ENCODE measurements at regions not wholly inside any gene's neighbourhood (a gene's known extent, or its start where the extent isn't known, plus 50 kb on each side); places are given as distances from the start of the nearest gene placed in this dataset.
A peak's percentile ranks its signal among the peaks of the same experiment; 100 is the strongest.

DNA sequence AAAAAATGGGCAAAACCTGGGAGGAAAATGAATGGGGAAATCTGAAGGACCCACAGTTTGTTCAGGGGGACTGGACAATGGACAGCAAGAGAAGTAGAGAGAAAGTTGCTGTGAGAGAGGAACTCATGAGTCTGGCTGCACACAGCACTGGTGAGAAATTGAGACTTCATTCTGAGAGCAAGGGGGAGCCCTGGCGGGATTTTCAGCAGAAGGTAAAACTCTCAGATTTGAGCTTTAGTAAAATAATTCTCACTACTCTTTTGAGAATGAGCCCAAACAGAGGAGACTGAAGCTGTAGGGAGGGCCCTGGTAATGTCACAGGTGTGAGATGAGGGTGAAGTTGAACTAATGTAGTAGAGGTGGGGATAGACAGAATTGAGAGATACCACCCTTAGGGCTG, 438.6 kb downstream of the OMA1 start:
- H3K4me3 ChIP-seq (ENCODE audit: low read length in 3 of 3) = no peak overlapping the region
- H3K36me3 ChIP-seq (ENCODE audit: control insufficient read depth in 2 of 3, insufficient read depth in 3 of 3, low read length in 3 of 3) = no peaks in the 10 kb centered on the region
- no peaks in the 10 kb centered on the region for H3K27me3 ChIP-seq (ENCODE audit: control insufficient read depth, insufficient read depth, low read length)
- intact Hi-C loops (cut with DNase I) = no loop called here
- H3K27ac ChIP-seq (ENCODE audit: low read depth in 2 of 2, low read length in 2 of 2) = no peak overlapping the region
- TF ChIP-seq, protein P1, sequence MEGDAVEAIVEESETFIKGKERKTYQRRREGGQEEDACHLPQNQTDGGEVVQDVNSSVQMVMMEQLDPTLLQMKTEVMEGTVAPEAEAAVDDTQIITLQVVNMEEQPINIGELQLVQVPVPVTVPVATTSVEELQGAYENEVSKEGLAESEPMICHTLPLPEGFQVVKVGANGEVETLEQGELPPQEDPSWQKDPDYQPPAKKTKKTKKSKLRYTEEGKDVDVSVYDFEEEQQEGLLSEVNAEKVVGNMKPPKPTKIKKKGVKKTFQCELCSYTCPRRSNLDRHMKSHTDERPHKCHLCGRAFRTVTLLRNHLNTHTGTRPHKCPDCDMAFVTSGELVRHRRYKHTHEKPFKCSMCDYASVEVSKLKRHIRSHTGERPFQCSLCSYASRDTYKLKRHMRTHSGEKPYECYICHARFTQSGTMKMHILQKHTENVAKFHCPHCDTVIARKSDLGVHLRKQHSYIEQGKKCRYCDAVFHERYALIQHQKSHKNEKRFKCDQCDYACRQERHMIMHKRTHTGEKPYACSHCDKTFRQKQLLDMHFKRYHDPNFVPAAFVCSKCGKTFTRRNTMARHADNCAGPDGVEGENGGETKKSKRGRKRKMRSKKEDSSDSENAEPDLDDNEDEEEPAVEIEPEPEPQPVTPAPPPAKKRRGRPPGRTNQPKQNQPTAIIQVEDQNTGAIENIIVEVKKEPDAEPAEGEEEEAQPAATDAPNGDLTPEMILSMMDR (IDR thresholded peaks at IDR 0.05; ENCODE audit: borderline replicate concordance, extremely low read depth, insufficient read depth) = no peak
- FAIRE-seq (no peak), DNase-seq (no peak)
- H3K4me1 ChIP-seq (ENCODE audit: control insufficient read depth in 2 of 3, insufficient read depth in 2 of 3, low read depth in 1 of 3, low read length in 3 of 3) = no peaks in the 10 kb centered on the region
- no peaks in the 10 kb centered on the region for H3K9me3 ChIP-seq (ENCODE audit: control insufficient read depth in 2 of 3, insufficient read depth in 1 of 3, low read length in 3 of 3)
- H3K9ac ChIP-seq (ENCODE audit: low read length in 3 of 3) = no peak overlapping the region

DNA sequence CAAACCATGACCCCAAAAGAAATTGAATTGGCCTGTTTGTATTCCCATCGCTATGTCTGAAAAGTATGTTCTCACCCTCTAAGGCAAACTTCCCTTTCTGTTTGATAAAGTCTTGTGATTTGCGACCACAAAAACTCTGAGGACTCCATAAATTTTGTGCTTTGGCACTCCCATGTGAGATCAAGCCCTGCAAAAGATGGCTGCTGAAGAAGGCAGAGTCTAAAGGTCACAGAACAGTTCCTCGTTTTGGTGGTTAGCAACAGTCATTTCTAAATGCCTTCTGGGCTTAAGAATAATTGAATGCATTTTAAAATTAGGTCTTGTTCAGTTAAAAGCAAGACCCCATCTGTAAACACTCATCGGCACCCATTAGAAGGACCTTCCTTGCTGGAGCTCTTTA, 441.6 kb downstream of the OMA1 start:
- Histone ChIP-seq H3K9ac (ENCODE audit: low read length in 3 of 3) (no peak overlapping the region), H3K9me3 (ENCODE audit: control insufficient read depth in 2 of 3, insufficient read depth in 1 of 3, low read length in 3 of 3) (no peaks in the 10 kb centered on the region), H3K36me3 (ENCODE audit: control insufficient read depth in 2 of 3, insufficient read depth in 3 of 3, low read length in 3 of 3) (no peaks in the 10 kb centered on the region), H3K4me3 (ENCODE audit: low read length in 3 of 3) (no peak overlapping the region), H3K27me3 (ENCODE audit: control insufficient read depth, insufficient read depth, low read length) (no peaks in the 10 kb centered on the region), H3K4me1 (ENCODE audit: control insufficient read depth in 2 of 3, insufficient read depth in 2 of 3, low read depth in 1 of 3, low read length in 3 of 3) (no peaks in the 10 kb centered on the region), H3K27ac (ENCODE audit: low read depth in 2 of 2, low read length in 2 of 2) (no peak overlapping the region)
- intact Hi-C loops (cut with DNase I) = no loop called here
- peak in 2 of 5 donors; percentile 4 to 10 for DNase-seq
- FAIRE-seq = no peak
- TF ChIP-seq, protein P1 (IDR thresholded peaks at IDR 0.05; ENCODE audit: borderline replicate concordance, extremely low read depth, insufficient read depth) = no peak

DNA sequence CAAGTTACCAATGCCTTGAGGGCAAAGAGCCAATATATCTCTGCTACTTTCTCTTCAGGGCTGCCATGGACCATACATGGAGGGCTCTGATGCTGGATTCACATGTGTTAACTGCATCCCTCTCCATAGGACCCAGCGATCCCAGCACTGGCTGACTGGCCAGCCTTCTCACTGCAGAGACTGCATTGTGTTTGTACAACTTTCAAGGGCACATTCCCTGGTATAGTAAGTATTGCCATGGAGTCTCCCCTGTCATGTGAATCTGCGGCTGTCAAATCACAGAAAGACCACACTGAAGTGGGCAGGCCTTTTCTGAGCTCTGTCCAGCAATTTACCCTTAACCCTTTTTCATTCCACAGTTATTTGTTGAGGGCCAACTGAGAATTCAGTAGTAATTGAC, 449.8 kb downstream of the OMA1 start:
- H3K4me3 ChIP-seq (ENCODE audit: low read length in 3 of 3) = no peak overlapping the region
- H3K9me3 ChIP-seq (ENCODE audit: control insufficient read depth in 2 of 3, insufficient read depth in 1 of 3, low read length in 3 of 3) = no peaks in the 10 kb centered on the region
- TF ChIP-seq, protein P1 (IDR thresholded peaks at IDR 0.05; ENCODE audit: borderline replicate concordance, extremely low read depth, insufficient read depth) = no peak
- H3K9ac ChIP-seq (ENCODE audit: low read length in 3 of 3) = no peak overlapping the region
- FAIRE-seq (no peak), DNase-seq (no peak)
- H3K4me1 ChIP-seq (ENCODE audit: control insufficient read depth in 2 of 3, insufficient read depth in 2 of 3, low read depth in 1 of 3, low read length in 3 of 3) = no peaks in the 10 kb centered on the region
- H3K27me3 ChIP-seq (ENCODE audit: control insufficient read depth, insufficient read depth, low read length) = no peaks in the 10 kb centered on the region
- intact Hi-C loops (cut with DNase I) = no loop called here
- H3K27ac ChIP-seq (ENCODE audit: low read depth in 2 of 2, low read length in 2 of 2) = no peak overlapping the region
- H3K36me3 ChIP-seq (ENCODE audit: control insufficient read depth in 2 of 3, insufficient read depth in 3 of 3, low read length in 3 of 3) = no peaks in the 10 kb centered on the region

DNA sequence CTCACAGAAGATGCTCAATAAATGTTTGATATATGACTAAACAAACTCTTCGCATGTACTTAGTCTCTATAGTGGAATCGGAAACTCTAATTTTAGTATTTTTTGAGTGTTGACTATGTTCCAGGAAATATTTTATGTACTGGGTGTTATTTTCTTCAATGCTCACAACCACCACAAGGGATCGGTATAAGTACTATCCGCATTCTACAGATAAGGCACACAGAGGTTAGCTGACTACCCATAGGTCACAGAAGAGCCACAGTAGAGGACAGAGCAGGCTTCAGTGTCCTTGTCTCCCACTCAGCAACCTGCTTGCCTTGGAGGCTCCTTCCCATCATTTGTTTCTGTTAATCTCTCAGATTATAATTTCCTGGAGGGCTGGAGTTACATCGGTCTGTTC, 451.3 kb downstream of the OMA1 start:
- intact Hi-C loops (cut with DNase I) = no loop called here
- DNase-seq = no peak
- Histone ChIP-seq H3K27ac (ENCODE audit: low read depth in 2 of 2, low read length in 2 of 2) (no peak overlapping the region), H3K36me3 (ENCODE audit: control insufficient read depth in 2 of 3, insufficient read depth in 3 of 3, low read length in 3 of 3) (no peaks in the 10 kb centered on the region), H3K4me1 (ENCODE audit: control insufficient read depth in 2 of 3, insufficient read depth in 2 of 3, low read depth in 1 of 3, low read length in 3 of 3) (peaks cover 0 to 3% (median 0%) of the 10 kb centered on the region in 3 donors), H3K27me3 (ENCODE audit: control insufficient read depth, insufficient read depth, low read length) (no peaks in the 10 kb centered on the region), H3K9ac (ENCODE audit: low read length in 3 of 3) (no peak overlapping the region), H3K9me3 (ENCODE audit: control insufficient read depth in 2 of 3, insufficient read depth in 1 of 3, low read length in 3 of 3) (no peaks in the 10 kb centered on the region), H3K4me3 (ENCODE audit: low read length in 3 of 3) (no peak overlapping the region)
- no peak for FAIRE-seq
- TF ChIP-seq, protein P1 (IDR thresholded peaks at IDR 0.05; ENCODE audit: borderline replicate concordance, extremely low read depth, insufficient read depth) = no peak
